NOMO-1 (cell line): ENCODE measurements at regions not wholly inside any gene's neighbourhood (a gene's known extent, or its start where the extent isn't known, plus 50 kb on each side); places are given as distances from the start of the nearest gene placed in this dataset.

Experiments
- DNase-seq, 2 experiments: peaks; one replicate each; lab custom pipeline; 2025; ENCODE audit not compliant: unreplicated experiment in 2 of 2; lab: John Stamatoyannopoulos, UW

DNA sequence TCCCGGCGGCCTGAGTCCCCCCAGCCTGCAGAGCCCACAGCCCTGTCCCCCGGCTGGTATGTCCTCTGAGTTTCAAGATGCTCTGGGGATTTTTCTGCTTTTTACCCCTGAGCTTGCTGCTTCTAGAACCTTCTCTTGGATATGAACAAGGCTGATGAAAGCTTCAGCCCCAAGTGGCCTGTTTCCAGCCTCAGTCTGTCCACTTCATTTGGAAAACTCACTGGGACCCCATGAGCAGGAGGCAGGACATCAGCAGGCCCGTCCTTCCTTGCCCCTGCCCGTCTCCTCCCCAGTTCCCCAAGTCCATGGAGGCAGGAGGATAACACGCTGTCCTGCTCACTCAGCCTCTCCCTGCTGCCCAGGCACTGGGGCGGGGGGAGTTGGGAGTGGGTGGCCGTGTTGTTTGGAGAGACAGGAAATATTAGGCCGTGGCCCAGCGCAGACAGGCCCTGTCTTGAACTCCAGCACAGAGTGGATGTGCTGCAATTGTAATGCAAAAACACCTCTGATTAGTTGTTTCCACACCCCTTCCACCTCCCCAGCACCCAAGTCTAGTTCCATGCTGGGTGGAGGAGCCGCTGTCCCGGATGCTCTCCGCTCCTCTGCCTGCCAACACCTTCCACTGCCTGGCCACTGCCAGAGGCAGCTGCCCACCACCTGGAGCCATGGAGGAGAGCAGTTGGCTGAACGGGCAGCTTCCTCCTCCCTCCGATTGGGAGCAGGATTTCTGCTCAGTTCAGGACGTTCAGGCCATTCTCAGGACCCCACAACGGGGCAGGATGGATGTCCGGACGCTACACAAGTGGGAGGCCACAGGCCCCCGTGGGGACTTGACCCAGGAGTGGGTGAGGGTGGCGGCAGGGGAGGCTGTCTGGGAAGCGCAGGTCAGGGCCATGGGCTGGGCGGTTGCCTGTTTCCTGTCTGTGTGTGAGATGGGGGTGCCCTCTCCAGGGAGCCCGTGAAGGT lies 216.9 kb upstream of the GSE1 start:
- DNase-seq: no peak

DNA sequence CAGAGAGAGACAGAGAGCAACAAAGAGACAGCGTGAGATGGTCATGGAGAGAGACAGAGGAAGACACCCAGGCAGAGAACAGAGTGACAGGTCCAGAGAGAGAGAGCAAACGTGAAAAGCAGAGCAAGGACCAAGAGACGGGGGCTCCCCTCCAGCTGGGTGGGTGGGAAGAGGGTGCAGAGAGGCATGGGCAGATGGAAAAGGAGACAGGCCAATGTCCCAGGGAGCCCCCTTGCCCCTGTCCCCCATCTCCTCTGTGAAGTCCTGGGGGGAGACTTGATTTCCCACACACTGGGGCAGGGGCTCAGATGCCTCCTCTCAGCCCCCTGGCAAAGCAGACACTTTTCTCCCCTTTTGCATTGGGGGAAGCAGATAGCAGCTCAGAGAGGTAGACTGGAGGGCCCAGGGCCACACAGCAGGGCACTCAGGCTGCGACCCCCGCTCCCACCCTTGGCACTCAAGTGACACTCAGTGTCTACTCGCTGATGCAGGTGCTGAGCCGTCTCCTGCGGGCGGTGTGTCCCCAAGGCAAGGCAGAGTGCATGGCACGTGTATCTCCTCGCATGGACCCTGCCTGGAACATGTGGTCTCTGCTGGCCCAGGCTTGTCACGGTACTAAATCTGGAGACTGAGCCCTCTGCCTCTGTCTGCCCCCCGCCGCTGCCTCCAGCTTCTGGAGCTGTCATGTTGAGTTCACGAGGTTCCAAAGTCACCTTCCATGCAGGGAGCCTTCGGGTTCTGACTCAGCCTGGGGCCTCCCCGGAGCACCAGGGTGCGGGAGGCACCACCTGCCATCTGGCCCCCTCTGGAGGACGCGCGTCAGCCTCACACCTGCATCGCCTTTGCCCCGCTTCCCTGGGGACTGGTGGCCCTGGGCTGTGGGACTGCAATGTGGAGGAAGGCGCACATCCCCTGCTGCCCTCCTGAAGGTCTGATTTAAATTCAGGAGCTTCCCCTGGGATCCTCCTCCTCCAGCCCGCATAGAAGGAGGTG lies 215.9 kb upstream of the GSE1 start:
- no peak for DNase-seq

DNA sequence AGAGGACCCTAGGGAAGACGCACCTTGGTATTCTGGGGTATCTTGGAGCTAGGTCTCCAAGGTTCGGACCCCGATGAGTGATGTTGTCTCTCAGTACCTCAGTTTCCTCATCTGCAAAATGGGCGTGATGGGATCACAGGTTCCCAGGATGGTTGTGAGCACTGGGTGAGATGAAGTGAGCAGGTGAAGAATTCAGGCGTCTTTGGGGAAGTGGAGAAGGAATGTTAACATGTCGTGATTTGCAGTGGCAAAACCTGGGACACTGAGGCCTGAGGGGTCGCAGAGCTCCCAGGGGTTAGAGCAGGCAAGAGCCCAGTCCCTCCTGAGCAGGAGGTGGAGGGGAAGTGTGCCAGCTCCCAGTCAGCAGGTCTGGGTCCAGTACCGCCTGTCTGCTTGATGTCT lies 215.1 kb upstream of the GSE1 start:
- DNase-seq: no peak

DNA sequence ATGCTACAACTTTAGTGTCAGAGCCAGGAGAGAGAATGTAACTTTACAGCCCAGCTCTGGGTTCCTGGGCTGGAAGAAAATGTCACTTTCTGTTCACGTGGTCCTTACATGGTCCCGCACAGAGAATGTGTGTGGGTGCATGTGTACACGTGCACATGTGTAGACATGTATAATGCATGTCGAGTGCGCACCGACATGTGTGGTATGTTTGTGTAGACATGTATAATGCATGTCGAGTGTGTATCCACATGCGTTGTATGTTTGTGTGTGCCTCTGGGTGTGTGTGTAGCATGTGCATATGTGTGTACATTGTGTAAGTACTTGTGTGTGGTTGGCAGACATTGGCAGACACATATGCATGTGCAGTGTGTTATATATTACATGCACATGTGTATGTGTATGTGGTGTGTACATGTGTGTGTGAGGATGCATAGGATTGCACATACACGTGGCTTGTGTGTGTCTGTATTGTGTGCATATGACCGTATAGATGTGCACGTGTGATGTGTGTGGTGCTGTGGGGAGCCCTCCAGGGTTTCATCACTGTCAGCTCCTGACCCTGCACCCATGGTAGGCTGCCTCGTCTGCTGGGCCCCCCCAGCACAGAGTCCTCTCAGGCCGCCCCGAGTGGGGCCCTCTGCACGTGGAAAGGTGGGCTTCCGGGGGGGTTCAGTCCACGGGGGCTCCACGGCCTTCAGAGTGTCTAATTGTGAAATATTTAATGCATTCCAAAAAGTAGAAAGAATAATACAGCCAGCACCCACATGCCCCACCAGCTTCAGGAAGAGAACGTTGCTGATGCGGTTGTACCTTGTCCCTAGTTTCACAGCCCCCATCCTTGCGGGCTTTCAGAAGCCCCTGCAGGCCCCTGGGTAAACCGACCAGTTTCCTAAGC lies 214.2 kb upstream of the GSE1 start:
- no peak for DNase-seq

DNA sequence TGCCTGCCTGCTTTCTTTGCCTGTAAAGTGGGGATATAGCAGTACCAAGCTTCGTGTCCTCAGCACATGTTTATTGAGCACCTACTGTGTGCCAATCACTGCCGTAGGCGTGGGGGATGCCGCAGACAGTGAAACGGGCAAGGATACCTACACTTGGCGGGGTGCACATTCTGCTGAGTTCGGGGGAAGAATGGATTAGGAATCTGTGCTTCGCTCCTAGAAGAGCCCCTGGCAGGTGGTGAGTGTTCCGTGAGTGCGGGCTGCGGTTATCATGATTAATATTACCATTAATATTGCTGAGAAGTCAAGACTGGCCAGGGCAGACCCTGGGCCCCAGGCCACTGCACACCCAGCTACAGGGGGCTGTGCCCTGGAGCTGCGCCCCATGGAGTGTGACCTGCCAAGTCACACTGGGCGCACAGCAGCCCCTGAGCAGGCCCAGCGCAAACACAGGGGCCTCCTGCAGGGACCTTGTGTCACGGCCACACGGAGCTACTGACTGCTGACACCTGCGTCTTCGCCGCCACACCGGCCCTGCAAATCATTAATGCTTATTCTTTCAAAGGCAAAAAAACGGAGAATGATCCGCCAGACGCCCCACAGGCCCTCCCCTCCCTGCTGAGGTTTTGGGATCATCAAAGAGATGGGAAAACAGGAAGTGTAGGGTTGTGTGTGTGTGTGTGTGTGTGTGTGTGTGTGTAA lies 213.4 kb upstream of the GSE1 start:
- no peak for DNase-seq

DNA sequence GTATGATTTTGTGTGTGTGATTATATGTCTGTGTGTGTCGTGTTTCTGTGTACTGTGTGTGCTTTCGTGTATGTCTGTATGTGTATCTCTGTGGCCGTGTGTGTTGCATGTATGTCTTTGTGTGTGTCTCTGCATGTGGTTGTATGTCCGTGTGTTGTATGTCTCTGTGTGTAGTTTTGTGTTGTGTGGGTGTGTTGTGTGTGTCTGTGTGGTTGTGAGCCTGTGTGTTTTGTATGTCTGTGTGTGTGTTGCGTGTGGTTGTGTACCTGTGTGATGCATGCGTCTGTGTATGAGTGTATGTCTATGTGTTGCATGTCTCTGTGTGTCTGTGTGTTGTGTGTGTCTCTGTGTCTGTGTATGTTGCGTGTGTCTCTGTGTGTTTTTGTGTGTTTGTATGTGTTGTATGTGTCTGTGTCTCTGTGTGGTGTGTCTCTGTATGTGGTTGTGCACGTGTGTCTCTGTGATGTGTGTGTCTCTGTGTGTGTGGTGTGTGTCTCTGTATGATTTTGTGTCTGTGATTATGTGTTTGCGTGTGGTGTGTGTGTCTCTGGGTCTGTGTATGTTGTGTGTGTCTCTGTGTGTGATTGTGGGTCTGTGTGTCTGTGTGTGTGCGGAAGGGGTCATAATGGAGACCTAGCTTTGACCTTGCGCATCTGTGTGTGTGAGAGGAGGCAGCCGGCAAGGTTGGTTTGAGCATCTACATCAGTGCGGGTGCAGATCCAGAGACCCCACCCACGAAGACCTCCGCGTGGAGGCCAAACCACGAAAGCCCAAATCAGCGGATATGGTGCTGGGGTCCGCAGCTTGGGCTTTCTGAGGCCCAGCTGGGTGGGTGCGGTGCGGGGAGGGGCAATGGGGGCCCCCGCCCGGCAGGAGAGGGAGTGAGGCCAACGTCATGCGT lies 212.6 kb upstream of the GSE1 start:
- no peak for DNase-seq

DNA sequence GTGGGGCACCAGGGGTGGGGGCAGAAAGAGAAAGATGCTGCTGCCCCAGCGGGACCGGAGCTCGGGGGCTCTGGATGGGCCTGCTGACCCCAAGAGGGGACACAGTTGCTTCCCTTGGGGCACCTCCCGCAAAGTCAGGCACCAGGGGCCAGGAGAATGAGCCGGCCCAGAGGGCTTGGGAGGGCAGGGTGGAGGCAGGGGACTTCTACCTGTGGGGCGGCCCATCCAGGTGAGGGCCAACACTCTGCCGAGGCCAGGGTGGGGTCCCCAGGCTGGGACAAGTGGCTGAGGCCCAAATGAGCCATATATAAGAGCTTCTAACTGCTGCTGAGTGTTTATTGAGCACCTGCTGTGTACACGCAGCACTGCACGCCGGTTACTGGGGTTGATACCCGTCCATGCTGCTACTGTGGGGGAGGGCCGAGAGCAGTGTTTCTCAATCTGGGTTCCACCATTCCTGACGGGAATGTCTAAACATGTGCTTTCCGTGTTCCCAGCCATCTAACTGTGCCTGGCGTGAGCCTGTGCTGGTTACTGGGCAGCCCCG lies 211.7 kb upstream of the GSE1 start:
- no peak for DNase-seq

DNA sequence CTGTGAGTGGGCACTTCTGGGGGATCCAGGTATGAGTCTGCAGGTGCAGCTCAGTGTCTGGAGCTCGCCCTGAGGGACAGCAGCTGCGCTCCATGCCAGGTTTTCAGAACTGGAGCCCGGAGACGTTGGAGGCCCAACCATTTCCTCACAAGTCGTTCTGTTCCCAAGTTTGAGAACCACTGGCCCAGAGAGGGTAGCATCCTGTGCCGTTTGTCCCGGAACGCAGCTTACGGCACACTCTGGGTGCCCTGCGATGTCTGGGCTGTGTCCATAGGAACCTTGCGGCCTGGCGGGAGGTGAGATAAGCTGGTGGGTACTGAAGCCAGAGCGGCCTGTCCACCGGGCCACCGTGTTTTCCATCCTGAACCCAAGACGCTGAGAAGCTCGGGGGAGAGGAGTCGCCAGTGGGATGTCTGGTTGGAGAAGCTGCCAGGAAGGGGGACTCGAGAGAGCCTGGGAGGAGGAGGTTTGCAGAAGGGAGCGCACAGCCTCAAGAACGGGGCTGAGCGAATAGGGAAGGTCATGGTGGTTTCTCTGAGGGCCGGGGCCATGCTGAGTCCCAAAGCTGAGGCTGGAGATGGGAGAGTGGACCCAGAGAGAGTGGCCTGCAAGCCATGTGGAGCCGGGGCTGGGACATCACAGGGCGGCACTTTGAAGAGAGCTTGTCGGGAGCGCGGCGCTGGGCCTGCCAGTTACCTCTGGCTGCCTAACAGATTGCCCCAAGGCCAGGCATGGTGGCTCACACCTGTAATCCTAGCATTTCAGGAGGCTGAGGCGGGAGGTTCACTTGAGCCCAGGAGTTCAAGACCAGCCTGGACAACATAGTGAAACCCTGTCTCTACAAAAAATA lies 211.0 kb upstream of the GSE1 start:
- no peak for DNase-seq

DNA sequence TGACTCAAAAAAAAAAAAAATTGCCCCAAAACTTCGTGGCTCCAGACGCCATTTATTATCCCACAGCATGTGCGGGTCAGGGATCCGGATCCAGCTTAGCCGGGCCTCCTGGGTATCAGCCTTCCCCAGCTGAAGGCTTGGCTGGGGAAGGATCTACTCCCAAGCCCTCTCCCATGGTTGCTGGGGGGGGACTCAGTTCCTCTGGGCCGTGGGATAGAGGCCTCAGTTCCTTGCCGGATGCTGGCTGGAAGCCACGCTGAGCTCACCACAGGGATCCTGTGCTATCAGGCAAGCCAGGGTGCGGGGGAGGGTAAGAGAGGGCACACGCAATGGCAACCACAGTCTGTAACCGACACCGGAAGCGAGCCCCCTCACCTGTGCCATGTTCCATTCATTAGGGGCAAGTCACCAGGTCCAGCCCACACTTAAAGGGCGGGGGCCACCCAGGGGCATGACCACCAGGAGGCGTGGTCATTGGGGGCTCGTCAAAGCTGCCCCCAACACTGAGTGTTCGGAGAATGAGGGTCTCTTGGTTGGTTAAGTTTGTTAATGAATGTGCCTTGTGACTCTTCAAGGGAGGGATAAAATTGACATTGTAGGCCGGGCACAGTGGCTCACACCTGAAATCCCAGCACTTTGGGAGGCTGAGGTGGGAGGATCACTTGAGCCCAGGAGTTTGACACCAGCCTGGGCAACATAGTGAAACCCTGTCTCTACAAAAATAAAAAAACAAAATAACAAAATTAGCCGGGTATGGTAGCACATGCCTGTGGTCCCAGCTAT lies 210.0 kb upstream of the GSE1 start:
- no peak for DNase-seq

DNA sequence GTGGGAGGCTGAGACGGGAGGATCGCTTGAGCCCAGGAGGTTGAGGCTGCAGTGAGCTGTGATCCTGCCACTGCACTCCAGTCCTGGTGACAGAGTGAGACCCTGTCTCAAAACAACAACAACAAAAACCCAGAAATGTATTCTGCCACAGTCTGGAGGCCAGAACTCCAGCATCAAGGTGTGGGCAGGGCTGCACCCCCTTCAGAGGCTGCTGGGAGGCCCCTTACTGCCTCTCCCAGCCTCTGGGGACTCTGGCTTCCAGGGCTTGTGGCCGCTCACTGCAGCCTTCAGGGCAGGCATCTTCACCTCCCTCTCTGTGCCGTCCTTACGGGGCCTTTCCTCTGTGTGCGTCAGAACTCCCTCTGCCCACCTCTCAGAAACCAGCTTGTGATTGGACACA lies 209.4 kb upstream of the GSE1 start:
- no peak for DNase-seq

DNA sequence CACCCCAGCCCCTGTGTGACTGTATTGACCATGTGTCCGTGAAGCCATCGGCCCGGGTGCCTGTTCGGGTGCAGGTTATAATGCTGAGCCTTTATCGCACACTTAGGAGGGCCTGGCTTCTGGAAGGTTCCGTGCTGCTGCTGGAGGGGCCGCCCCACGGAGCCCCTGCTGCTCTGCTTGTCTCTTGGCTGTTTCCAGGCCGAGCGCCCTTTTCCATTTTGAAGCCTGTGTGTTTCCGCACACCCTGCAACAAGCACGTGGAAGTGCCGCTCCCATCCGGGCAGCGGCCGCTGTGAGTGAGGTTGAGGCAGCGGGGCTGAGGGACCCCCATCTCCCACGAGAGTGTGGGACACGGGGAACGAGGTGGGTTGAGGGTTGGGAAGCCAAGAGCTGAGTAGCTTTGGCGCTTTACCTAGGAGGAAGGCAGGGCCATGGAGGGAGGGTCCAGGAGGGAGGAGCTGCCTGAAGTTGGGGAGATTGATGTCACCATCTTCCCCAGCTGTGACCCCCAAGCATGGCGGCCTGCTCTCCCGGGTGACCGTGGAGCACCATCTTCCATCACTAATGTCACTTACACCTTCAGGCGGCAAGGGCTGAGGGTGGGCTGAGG lies 200.1 kb upstream of the GSE1 start:
- DNase-seq: no peak

DNA sequence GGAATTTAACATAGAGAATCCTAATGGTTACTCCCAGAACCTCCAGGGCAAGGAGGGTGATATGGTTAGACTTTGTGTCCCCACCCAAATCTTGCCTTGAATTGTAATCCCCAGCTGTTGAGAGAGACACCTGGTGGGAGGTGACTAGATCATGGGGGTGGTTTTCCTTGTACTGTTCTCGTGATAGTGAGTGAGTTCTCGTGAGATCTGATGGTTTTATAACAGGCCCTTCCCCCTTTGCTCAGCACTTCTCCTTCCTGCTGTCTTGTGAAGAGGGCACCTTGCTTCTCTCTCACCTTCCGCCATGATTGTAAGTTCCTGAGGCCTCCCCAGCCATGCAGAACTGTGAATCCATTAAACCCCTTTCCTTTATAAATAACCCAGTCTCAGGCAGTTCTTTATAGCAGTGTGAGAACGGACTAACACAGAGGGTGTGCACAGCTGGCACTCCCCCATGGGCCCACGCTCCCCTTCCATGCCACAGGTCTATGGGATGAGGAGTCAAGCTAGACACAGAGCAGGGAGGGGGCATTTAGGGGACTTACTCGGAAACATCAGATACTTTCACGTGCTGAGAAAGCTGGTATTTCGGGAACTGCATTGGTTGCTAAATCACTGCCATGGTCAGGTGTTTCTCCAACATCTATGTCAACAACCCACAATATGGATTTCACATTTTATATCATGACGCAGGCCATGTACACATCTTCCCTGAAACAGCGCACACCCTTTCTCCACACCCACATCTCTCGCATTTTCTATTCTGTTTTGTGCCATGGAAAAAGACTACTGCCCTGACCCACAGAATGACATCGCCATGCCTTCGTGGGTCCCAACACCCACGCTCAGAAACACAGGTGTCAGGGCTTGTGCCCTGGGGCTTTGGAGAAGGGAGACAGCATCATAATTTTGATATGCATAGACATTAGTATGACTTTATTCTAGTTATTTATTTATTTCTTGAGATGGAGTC lies 199.1 kb upstream of the GSE1 start:
- DNase-seq: no peak

DNA sequence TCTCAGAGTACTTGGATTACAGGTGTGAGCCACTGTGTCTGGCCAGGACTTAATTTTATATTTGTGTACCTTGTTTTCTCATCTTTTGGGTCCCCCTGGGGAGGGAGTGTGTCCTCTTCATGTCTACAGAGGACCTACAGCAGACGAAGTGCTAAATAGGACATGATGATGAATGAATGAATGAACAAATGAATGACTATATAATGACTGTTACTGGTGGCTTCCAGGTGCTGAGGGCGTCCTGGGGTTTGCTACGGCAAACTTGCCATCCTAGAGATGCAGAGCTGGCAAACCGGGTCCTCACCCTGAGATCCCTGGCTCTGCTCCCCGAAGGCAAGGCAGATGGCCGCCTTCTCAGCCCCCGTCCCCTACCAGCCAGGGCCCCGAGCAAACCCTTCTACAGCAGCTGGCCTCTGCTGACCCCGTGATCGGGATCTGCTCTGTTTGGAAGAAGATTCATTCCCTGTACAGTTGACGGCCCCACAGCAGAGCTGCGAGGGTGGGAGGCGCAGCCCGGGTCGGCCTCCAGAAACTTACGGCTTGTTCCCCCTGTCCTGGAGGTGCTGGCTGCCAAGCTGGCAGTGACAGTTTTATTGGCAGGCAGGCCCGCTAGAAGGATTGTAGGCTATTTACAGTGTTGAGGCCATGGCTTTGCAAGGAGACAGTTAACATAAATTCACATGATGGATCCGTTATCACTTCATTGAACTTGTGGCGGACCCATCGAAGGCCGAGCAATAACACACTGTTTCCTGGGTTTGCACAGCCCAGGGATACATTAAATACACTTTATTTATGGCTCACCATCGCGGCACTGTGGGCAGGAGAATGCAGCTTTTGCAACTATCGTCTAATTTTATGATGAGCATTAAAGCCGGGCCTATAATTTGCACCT lies 197.7 kb upstream of the GSE1 start:
- DNase-seq: no peak
